SK-N-SH treated with all-trans-retinoic acid at 6 μM for 48 hours (cell line): ENCODE measurements at regions not wholly inside any gene's neighbourhood (a gene's known extent, or its start where the extent isn't known, plus 50 kb on each side); places are given as distances from the start of the nearest gene placed in this dataset.
"Not testable (repeated sequence)": the region's sequence is repeated elsewhere in the genome, so short reads cannot be mapped to it uniquely, and the experiment has no call there.

Source experiments
- ATAC-seq: fragments of 200-7000 bp; cut with Tn5 transposase; 3 replicates; pipeline ENCODE4 v1.9.1; 2020; ENCODE audit warnings: mild to moderate bottlenecking, moderate library complexity
- ARNTL ChIP-seq: fragments of 450-650 bp; formaldehyde crosslinking; IDR thresholded peaks from 2 replicates; pipeline ENCODE4 v1.5.0; 2020; ENCODE audit warnings: low read depth, mild to moderate bottlenecking, moderate library complexity, borderline replicate concordance
- BACH2 ChIP-seq: fragments of 250-450 bp; sonication (Bioruptor Pico); IDR thresholded peaks from 2 replicates; pipeline ENCODE4 v1.9.0; 2021; ENCODE audit warnings: mild to moderate bottlenecking, borderline replicate concordance
- CREB5 ChIP-seq: fragments of 250-450 bp; sonication (Bioruptor Pico); IDR thresholded peaks from 2 replicates; pipeline ENCODE4 v1.5.1; 2020; ENCODE audit warnings: low read depth, mild to moderate bottlenecking, moderate library complexity
- CSDC2 ChIP-seq: fragments of 250-450 bp; sonication (Bioruptor Pico); IDR thresholded peaks from 2 replicates; pipeline ENCODE4 v1.5.0; 2020; ENCODE audit warnings: mild to moderate bottlenecking, moderate library complexity
- CSRNP3 ChIP-seq: fragments of 250-450 bp; sonication (Bioruptor Pico); IDR thresholded peaks from 2 replicates; pipeline ENCODE4 v1.5.1; 2021; ENCODE audit warnings: mild to moderate bottlenecking, moderate library complexity
- ESRRG ChIP-seq: fragments of 250-450 bp; sonication (Bioruptor Pico); IDR thresholded peaks from 2 replicates; pipeline ENCODE4 v1.6.1; 2021; ENCODE audit warnings: mild to moderate bottlenecking
- GLIS3 ChIP-seq: fragments of 250-450 bp; sonication (Bioruptor Pico); IDR thresholded peaks from 2 replicates; pipeline ENCODE4 v1.5.0; 2020; ENCODE audit warnings: mild to moderate bottlenecking, moderate library complexity
- ISL1 ChIP-seq: fragments of 250-450 bp; sonication (Bioruptor Pico); IDR thresholded peaks from 2 replicates; pipeline ENCODE4 v2.1.2; 2022; ENCODE audit warnings: mild to moderate bottlenecking, moderate library complexity
- OSR1 ChIP-seq: fragments of 250-450 bp; sonication (Bioruptor Pico); IDR thresholded peaks from 2 replicates; pipeline ENCODE4 v1.8.0; 2022; ENCODE audit warnings: moderate library complexity, mild to moderate bottlenecking, inconsistent platforms
- PATZ1 ChIP-seq: fragments of 250-450 bp; sonication (Bioruptor Pico); IDR thresholded peaks from 2 replicates; pipeline ENCODE4 v1.8.0; 2020; ENCODE audit warnings: mild to moderate bottlenecking, moderate library complexity, borderline replicate concordance
- PPARA ChIP-seq: fragments of 250-450 bp; sonication (Bioruptor Pico); IDR thresholded peaks from 2 replicates; pipeline ENCODE4 v1.5.0; 2020; ENCODE audit warnings: mild to moderate bottlenecking, borderline replicate concordance
- RARB ChIP-seq: fragments of 250-450 bp; sonication (Bioruptor Pico); IDR thresholded peaks from 2 replicates; pipeline ENCODE4 v1.8.0; 2021; ENCODE audit warnings: mild to moderate bottlenecking, moderate library complexity
- TCF4 ChIP-seq: fragments of 250-450 bp; sonication (Bioruptor Pico); IDR thresholded peaks from 2 replicates; pipeline ENCODE4 v1.8.0; 2021; ENCODE audit warnings: mild to moderate bottlenecking, moderate library complexity, borderline replicate concordance
- TOX ChIP-seq: fragments of 250-450 bp; sonication (Bioruptor Pico); IDR thresholded peaks from 2 replicates; pipeline ENCODE4 v1.8.0; 2021; ENCODE audit warnings: mild to moderate bottlenecking, moderate library complexity, borderline replicate concordance
- TSHZ2 ChIP-seq: fragments of 250-450 bp; sonication (Bioruptor Pico); IDR thresholded peaks from 2 replicates; pipeline ENCODE4 v1.5.0; 2020; ENCODE audit warnings: mild to moderate bottlenecking, moderate library complexity
- ZC3H10 ChIP-seq: fragments of 250-450 bp; sonication (Bioruptor Pico); IDR thresholded peaks from 2 replicates; pipeline ENCODE4 v1.5.1; 2021; ENCODE audit warnings: mild to moderate bottlenecking, moderate library complexity
- ZFP3 ChIP-seq: fragments of 250-450 bp; sonication (Bioruptor Pico); IDR thresholded peaks from 2 replicates; pipeline ENCODE4 v1.5.0; 2020; ENCODE audit warnings: mild to moderate bottlenecking, moderate library complexity
- ZFP30 ChIP-seq: fragments of 450-650 bp; formaldehyde crosslinking; IDR thresholded peaks from 2 replicates; pipeline ENCODE4 v1.5.0; 2022; ENCODE audit warnings: mild to moderate bottlenecking, moderate library complexity
- ZNF565 ChIP-seq: fragments of 450-650 bp; formaldehyde crosslinking; conservative IDR thresholded peaks from 2 replicates; pipeline ENCODE4 v1.5.0; 2020; ENCODE audit warnings: low read depth, mild to moderate bottlenecking, moderate library complexity
- ZNF70 ChIP-seq: fragments of 450-650 bp; formaldehyde crosslinking; IDR thresholded peaks from 2 replicates; pipeline ENCODE4 v1.5.0; 2020; ENCODE audit warnings: mild to moderate bottlenecking, moderate library complexity
- ZNF8 ChIP-seq: fragments of 450-650 bp; formaldehyde crosslinking; IDR thresholded peaks from 2 replicates; pipeline ENCODE4 v1.5.0; 2020; ENCODE audit warnings: mild to moderate bottlenecking, moderate library complexity

- ATAC-seq = no peak
- TF ChIP-seq RARB (no peak), ZNF565 (CRISPR knock-in tag) (no peak), ISL1 (CRISPR knock-in tag) (no peak), ESRRG (CRISPR knock-in tag) (no peak), CREB5 (CRISPR knock-in tag) (no peak), ZNF8 (CRISPR knock-in tag) (no peak)
Observed at GRCh38 chr16:11418506-11418905, 73.2 kb downstream of the RMI2 start.

- ATAC-seq = not testable (repeated sequence)
Observed at GRCh38 chr16:11420067-11420466, 74.8 kb downstream of the RMI2 start.

GRCh38 chr16:11420895-11421294 is 75.6 kb downstream of the RMI2 start:
- ATAC-seq = no peak
- TF ChIP-seq ZFP3 (no peak), TCF4 (no peak), GLIS3 (CRISPR knock-in tag) (no peak), TOX (no peak), CSRNP3 (CRISPR knock-in tag) (no peak), ISL1 (CRISPR knock-in tag) (no peak), ZNF70 (no peak), TSHZ2 (CRISPR knock-in tag) (no peak), ZNF565 (CRISPR knock-in tag) (no peak), OSR1 (no peak), ESRRG (CRISPR knock-in tag) (no peak)

GRCh38 chr16:11422381-11423314 is 77.4 kb downstream of the RMI2 start:
- no peak for TF ChIP-seq PATZ1
- no peak for TF ChIP-seq TCF4
- no peak for TF ChIP-seq PPARA
- TF ChIP-seq ZFP3 = no peak
- no peak for TF ChIP-seq TSHZ2 (CRISPR knock-in tag)
- TF ChIP-seq ZFP30 = no peak
- no peak for TF ChIP-seq CSDC2 (CRISPR knock-in tag)
- no peak for TF ChIP-seq ZC3H10 (CRISPR knock-in tag)
- TF ChIP-seq ARNTL = no peak
- no peak for TF ChIP-seq BACH2 (CRISPR knock-in tag)
- no peak for TF ChIP-seq ZNF70
- no peak for TF ChIP-seq OSR1
- ATAC-seq = no peak
